SK-N-SH treated with all-trans-retinoic acid at 6 μM for 48 hours (cell line): ENCODE measurements at regions not wholly inside any gene's neighbourhood (a gene's known extent, or its start where the extent isn't known, plus 50 kb on each side); places are given as distances from the start of the nearest gene placed in this dataset.
"Not testable (repeated sequence)": the region's sequence is repeated elsewhere in the genome, so short reads cannot be mapped to it uniquely, and the experiment has no call there.

Experiments used
- ATAC-seq: fragments of 200-7000 bp; cut with Tn5 transposase; 3 replicates; pipeline ENCODE4 v1.9.1; 2020; ENCODE audit warnings: mild to moderate bottlenecking, moderate library complexity
- BACH2 ChIP-seq: fragments of 250-450 bp; sonication (Bioruptor Pico); IDR thresholded peaks from 2 replicates; pipeline ENCODE4 v1.9.0; 2021; ENCODE audit warnings: mild to moderate bottlenecking, borderline replicate concordance
- CSDC2 ChIP-seq: fragments of 250-450 bp; sonication (Bioruptor Pico); IDR thresholded peaks from 2 replicates; pipeline ENCODE4 v1.5.0; 2020; ENCODE audit warnings: mild to moderate bottlenecking, moderate library complexity
- GLIS3 ChIP-seq: fragments of 250-450 bp; sonication (Bioruptor Pico); IDR thresholded peaks from 2 replicates; pipeline ENCODE4 v1.5.0; 2020; ENCODE audit warnings: mild to moderate bottlenecking, moderate library complexity
- ISL1 ChIP-seq: fragments of 250-450 bp; sonication (Bioruptor Pico); IDR thresholded peaks from 2 replicates; pipeline ENCODE4 v2.1.2; 2022; ENCODE audit warnings: mild to moderate bottlenecking, moderate library complexity
- OSR1 ChIP-seq: fragments of 250-450 bp; sonication (Bioruptor Pico); IDR thresholded peaks from 2 replicates; pipeline ENCODE4 v1.8.0; 2022; ENCODE audit warnings: moderate library complexity, mild to moderate bottlenecking, inconsistent platforms
- PPARA ChIP-seq: fragments of 250-450 bp; sonication (Bioruptor Pico); IDR thresholded peaks from 2 replicates; pipeline ENCODE4 v1.5.0; 2020; ENCODE audit warnings: mild to moderate bottlenecking, borderline replicate concordance
- RARB ChIP-seq: fragments of 250-450 bp; sonication (Bioruptor Pico); IDR thresholded peaks from 2 replicates; pipeline ENCODE4 v1.8.0; 2021; ENCODE audit warnings: mild to moderate bottlenecking, moderate library complexity
- SNAI2 ChIP-seq: fragments of 250-450 bp; sonication (Bioruptor Pico); IDR thresholded peaks from 2 replicates; pipeline ENCODE4 v1.5.0; 2020; ENCODE audit warnings: mild to moderate bottlenecking, moderate library complexity
- TCF4 ChIP-seq: fragments of 250-450 bp; sonication (Bioruptor Pico); IDR thresholded peaks from 2 replicates; pipeline ENCODE4 v1.8.0; 2021; ENCODE audit warnings: mild to moderate bottlenecking, moderate library complexity, borderline replicate concordance
- TOX ChIP-seq: fragments of 250-450 bp; sonication (Bioruptor Pico); IDR thresholded peaks from 2 replicates; pipeline ENCODE4 v1.8.0; 2021; ENCODE audit warnings: mild to moderate bottlenecking, moderate library complexity, borderline replicate concordance
- ZC3H10 ChIP-seq: fragments of 250-450 bp; sonication (Bioruptor Pico); IDR thresholded peaks from 2 replicates; pipeline ENCODE4 v1.5.1; 2021; ENCODE audit warnings: mild to moderate bottlenecking, moderate library complexity
- ZFP3 ChIP-seq: fragments of 250-450 bp; sonication (Bioruptor Pico); IDR thresholded peaks from 2 replicates; pipeline ENCODE4 v1.5.0; 2020; ENCODE audit warnings: mild to moderate bottlenecking, moderate library complexity
- ZFP30 ChIP-seq: fragments of 450-650 bp; formaldehyde crosslinking; IDR thresholded peaks from 2 replicates; pipeline ENCODE4 v1.5.0; 2022; ENCODE audit warnings: mild to moderate bottlenecking, moderate library complexity
- ZNF565 ChIP-seq: fragments of 450-650 bp; formaldehyde crosslinking; conservative IDR thresholded peaks from 2 replicates; pipeline ENCODE4 v1.5.0; 2020; ENCODE audit warnings: low read depth, mild to moderate bottlenecking, moderate library complexity
- ZNF70 ChIP-seq: fragments of 450-650 bp; formaldehyde crosslinking; IDR thresholded peaks from 2 replicates; pipeline ENCODE4 v1.5.0; 2020; ENCODE audit warnings: mild to moderate bottlenecking, moderate library complexity
- ZNF8 ChIP-seq: fragments of 450-650 bp; formaldehyde crosslinking; IDR thresholded peaks from 2 replicates; pipeline ENCODE4 v1.5.0; 2020; ENCODE audit warnings: mild to moderate bottlenecking, moderate library complexity
- TF ChIP-seq, protein P1 (sequence below): fragments of 250-450 bp; sonication (Bioruptor Pico); IDR thresholded peaks from 2 replicates; pipeline ENCODE4 v1.5.1; 2020; ENCODE audit warnings: low read depth, mild to moderate bottlenecking, moderate library complexity
- TF ChIP-seq, protein P2 (sequence below): fragments of 250-450 bp; sonication (Bioruptor Pico); IDR thresholded peaks from 2 replicates; pipeline ENCODE4 v1.8.0; 2020; ENCODE audit warnings: mild to moderate bottlenecking, moderate library complexity, borderline replicate concordance
- TF ChIP-seq, protein P3 (sequence below): fragments of 250-450 bp; sonication (Bioruptor Pico); IDR thresholded peaks from 2 replicates; pipeline ENCODE4 v1.5.1; 2021; ENCODE audit warnings: mild to moderate bottlenecking, moderate library complexity
- TF ChIP-seq, protein P4 (sequence below): fragments of 250-450 bp; sonication (Bioruptor Pico); IDR thresholded peaks from 2 replicates; pipeline ENCODE4 v1.5.0; 2020; ENCODE audit warnings: mild to moderate bottlenecking, moderate library complexity

DNA sequence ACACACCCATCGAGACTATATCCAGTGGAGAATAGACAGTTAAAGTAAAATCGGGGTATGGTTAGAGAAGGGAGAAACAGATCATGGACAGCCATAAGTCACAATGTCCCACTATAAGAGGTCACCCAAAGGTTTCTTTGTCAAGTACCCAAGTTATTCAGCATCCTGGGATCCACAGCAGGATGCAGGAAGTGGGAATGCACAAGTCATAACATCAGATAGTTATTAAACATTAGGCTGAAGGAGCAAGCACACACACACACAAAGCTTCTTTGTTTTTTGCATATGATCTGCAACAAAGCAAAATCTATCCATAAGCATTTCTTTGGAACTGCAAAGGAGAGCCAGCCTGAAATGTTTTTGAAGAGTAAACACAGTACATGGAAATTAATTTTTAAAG is 111.6 kb downstream of the NOC3L start:
- ATAC-seq = no peak

DNA sequence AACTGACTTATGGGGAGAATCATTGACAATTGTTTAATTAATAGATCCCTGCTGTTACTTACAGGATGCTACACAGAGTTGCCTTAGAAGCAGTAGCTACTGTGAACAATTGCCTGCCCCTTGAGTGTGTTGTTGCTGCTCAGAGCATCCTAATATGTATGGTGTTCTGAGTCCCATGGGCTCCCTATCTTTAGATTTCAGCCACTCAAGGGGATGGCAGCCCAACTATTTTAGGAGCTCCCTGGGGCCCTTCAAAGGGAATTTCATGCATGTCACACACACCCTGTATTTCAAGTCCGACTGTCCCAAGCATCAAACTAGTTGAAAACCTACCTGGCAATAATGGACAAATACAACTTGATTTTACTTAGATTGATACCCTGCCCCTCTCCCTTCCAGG is 111.2 kb downstream of the NOC3L start:
- no peak for ATAC-seq
- no peak for TF ChIP-seq TOX
- no peak for TF ChIP-seq OSR1 (CRISPR knock-in tag)
- TF ChIP-seq BACH2 = no peak
- no peak for TF ChIP-seq ISL1 (CRISPR knock-in tag)
- no peak for TF ChIP-seq CSDC2 (CRISPR knock-in tag)
- no peak for TF ChIP-seq ZC3H10 (CRISPR knock-in tag)
- no peak for TF ChIP-seq ZNF565 (CRISPR knock-in tag)
- no peak for TF ChIP-seq ZFP3
- TF ChIP-seq, protein P1, sequence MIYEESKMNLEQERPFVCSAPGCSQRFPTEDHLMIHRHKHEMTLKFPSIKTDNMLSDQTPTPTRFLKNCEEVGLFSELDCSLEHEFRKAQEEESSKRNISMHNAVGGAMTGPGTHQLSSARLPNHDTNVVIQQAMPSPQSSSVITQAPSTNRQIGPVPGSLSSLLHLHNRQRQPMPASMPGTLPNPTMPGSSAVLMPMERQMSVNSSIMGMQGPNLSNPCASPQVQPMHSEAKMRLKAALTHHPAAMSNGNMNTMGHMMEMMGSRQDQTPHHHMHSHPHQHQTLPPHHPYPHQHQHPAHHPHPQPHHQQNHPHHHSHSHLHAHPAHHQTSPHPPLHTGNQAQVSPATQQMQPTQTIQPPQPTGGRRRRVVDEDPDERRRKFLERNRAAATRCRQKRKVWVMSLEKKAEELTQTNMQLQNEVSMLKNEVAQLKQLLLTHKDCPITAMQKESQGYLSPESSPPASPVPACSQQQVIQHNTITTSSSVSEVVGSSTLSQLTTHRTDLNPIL (CRISPR knock-in tag) = no peak
- no peak for TF ChIP-seq ZFP30 (CRISPR knock-in tag)
- no peak for TF ChIP-seq RARB (CRISPR knock-in tag)
- no peak for TF ChIP-seq GLIS3
- no peak for TF ChIP-seq PPARA
- no peak for TF ChIP-seq ZNF70
- TF ChIP-seq, protein P2, sequence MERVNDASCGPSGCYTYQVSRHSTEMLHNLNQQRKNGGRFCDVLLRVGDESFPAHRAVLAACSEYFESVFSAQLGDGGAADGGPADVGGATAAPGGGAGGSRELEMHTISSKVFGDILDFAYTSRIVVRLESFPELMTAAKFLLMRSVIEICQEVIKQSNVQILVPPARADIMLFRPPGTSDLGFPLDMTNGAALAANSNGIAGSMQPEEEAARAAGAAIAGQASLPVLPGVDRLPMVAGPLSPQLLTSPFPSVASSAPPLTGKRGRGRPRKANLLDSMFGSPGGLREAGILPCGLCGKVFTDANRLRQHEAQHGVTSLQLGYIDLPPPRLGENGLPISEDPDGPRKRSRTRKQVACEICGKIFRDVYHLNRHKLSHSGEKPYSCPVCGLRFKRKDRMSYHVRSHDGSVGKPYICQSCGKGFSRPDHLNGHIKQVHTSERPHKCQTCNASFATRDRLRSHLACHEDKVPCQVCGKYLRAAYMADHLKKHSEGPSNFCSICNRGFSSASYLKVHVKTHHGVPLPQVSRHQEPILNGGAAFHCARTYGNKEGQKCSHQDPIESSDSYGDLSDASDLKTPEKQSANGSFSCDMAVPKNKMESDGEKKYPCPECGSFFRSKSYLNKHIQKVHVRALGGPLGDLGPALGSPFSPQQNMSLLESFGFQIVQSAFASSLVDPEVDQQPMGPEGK = no peak
- TF ChIP-seq, protein P3, sequence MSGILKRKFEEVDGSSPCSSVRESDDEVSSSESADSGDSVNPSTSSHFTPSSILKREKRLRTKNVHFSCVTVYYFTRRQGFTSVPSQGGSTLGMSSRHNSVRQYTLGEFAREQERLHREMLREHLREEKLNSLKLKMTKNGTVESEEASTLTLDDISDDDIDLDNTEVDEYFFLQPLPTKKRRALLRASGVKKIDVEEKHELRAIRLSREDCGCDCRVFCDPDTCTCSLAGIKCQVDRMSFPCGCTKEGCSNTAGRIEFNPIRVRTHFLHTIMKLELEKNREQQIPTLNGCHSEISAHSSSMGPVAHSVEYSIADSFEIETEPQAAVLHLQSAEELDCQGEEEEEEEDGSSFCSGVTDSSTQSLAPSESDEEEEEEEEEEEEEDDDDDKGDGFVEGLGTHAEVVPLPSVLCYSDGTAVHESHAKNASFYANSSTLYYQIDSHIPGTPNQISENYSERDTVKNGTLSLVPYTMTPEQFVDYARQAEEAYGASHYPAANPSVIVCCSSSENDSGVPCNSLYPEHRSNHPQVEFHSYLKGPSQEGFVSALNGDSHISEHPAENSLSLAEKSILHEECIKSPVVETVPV (CRISPR knock-in tag) = no peak
- no peak for TF ChIP-seq TCF4 (CRISPR knock-in tag)
- no peak for TF ChIP-seq ZNF8 (CRISPR knock-in tag)

More for the DNA sequence above, 111.6 kb downstream of the NOC3L start:
- TF ChIP-seq PPARA = no peak
- TF ChIP-seq, protein P2 = no peak
- no peak for TF ChIP-seq BACH2
- TF ChIP-seq TOX = no peak
- no peak for TF ChIP-seq SNAI2
- TF ChIP-seq ZFP3 = no peak

DNA sequence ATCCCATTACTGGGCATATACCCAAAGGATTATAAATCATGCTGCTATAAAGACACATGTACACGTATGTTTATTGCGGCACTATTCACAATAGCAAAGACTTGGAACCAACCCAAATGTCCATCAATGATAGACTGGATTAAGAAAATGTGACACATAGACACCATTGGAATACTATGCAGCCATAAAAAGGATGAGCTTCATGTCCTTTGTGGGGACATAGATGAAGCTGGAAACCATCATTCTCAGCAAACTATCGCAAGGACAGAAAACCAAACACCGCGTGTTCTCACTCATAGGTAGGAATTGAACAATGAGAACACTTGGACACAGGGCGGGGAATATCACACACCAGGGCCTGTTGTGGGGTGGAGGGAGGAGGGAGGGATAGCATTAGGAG is 105.3 kb downstream of the NOC3L start:
- ATAC-seq = not testable (repeated sequence)

DNA sequence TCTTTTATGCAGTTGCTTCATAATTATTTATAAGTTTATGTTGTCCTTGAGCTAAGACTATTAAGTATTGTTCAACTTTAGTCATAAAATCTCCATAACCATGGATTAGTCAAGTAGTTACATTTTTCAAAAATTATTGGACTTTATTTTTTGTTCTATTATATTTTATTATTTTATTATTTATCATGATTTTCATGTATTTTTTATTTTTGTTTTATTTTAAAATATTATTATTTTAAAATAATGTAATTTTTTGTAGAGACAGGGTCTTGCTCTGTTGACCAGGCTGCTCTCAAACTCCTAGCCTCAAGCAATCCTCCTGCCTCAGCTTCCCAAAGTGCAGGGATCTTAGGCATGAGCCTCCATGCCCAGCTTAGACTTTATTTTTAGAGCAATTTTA is 102.3 kb downstream of the NOC3L start:
- ATAC-seq = no peak
- TF ChIP-seq, protein P4, sequence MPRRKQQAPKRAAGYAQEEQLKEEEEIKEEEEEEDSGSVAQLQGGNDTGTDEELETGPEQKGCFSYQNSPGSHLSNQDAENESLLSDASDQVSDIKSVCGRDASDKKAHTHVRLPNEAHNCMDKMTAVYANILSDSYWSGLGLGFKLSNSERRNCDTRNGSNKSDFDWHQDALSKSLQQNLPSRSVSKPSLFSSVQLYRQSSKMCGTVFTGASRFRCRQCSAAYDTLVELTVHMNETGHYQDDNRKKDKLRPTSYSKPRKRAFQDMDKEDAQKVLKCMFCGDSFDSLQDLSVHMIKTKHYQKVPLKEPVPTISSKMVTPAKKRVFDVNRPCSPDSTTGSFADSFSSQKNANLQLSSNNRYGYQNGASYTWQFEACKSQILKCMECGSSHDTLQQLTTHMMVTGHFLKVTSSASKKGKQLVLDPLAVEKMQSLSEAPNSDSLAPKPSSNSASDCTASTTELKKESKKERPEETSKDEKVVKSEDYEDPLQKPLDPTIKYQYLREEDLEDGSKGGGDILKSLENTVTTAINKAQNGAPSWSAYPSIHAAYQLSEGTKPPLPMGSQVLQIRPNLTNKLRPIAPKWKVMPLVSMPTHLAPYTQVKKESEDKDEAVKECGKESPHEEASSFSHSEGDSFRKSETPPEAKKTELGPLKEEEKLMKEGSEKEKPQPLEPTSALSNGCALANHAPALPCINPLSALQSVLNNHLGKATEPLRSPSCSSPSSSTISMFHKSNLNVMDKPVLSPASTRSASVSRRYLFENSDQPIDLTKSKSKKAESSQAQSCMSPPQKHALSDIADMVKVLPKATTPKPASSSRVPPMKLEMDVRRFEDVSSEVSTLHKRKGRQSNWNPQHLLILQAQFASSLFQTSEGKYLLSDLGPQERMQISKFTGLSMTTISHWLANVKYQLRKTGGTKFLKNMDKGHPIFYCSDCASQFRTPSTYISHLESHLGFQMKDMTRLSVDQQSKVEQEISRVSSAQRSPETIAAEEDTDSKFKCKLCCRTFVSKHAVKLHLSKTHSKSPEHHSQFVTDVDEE (CRISPR knock-in tag) = no peak
- no peak for TF ChIP-seq ZFP30 (CRISPR knock-in tag)
- TF ChIP-seq, protein P3 (CRISPR knock-in tag) = no peak
- no peak for TF ChIP-seq TOX
- TF ChIP-seq, protein P2 = no peak
- TF ChIP-seq ZNF565 (CRISPR knock-in tag) = no peak
- TF ChIP-seq SNAI2 = no peak
- TF ChIP-seq CSDC2 (CRISPR knock-in tag) = no peak
- TF ChIP-seq RARB (CRISPR knock-in tag) = no peak
- TF ChIP-seq ZNF8 (CRISPR knock-in tag) = no peak
- TF ChIP-seq PPARA = no peak
- TF ChIP-seq ZC3H10 (CRISPR knock-in tag) = no peak
- TF ChIP-seq, protein P1 (CRISPR knock-in tag) = no peak
- no peak for TF ChIP-seq BACH2
- TF ChIP-seq GLIS3 = no peak
- TF ChIP-seq ISL1 (CRISPR knock-in tag) = no peak
- no peak for TF ChIP-seq ZNF70
- no peak for TF ChIP-seq OSR1 (CRISPR knock-in tag)
